Smooth muscle cell (in vitro differentiated cells): ENCODE measurements at regions not wholly inside any gene's neighbourhood (a gene's known extent, or its start where the extent isn't known, plus 50 kb on each side); places are given as distances from the start of the nearest gene placed in this dataset.

Source experiments
- DNase-seq: peaks from one replicate; lab custom pipeline; 2025; ENCODE audit not compliant: unreplicated experiment; lab: John Stamatoyannopoulos, UW
- H2AFZ ChIP-seq: fragments of 200-600 bp; sonication (generic); 2 replicates; pipeline ENCODE4 v1.6.0; 2016; ENCODE audit warnings: antibody characterized with exemption, low read depth, mild to moderate bottlenecking
- H3F3A ChIP-seq: fragments of 200-600 bp; sonication (generic); 2 replicates; pipeline ENCODE4 v1.6.0; 2017; ENCODE audit warnings: antibody characterized with exemption, low read depth
- H3K27ac ChIP-seq: fragments of 200-600 bp; sonication (generic); 2 replicates; pipeline ENCODE4 v1.5.1; 2016; ENCODE audit warnings: low read depth, mild to moderate bottlenecking
- H3K27me3 ChIP-seq: fragments of 200-600 bp; sonication (generic); 2 replicates; pipeline ENCODE4 v1.6.1; 2016; ENCODE audit warnings: low read depth, mild to moderate bottlenecking
- H3K36me3 ChIP-seq: fragments of 200-600 bp; sonication (generic); 2 replicates; pipeline ENCODE4 v1.5.1; 2016; ENCODE audit warnings: low read depth
- H3K4me1 ChIP-seq: fragments of 200-600 bp; sonication (generic); 2 replicates; pipeline ENCODE4 v1.5.1; 2016; ENCODE audit warnings: low read depth
- H3K4me2 ChIP-seq: fragments of 200-600 bp; sonication (generic); 2 replicates; pipeline ENCODE4 v1.6.0; 2016; ENCODE audit warnings: mild to moderate bottlenecking
- H3K4me3 ChIP-seq: fragments of 200-600 bp; sonication (generic); 2 replicates; pipeline ENCODE4 v1.5.1; 2016; ENCODE audit warnings: mild to moderate bottlenecking
- H3K79me2 ChIP-seq: fragments of 200-600 bp; sonication (generic); 2 replicates; pipeline ENCODE4 v1.6.0; 2016; ENCODE audit warnings: low read depth, mild to moderate bottlenecking
- H3K9ac ChIP-seq: fragments of 200-600 bp; sonication (generic); 2 replicates; pipeline ENCODE4 v1.6.0; 2016; ENCODE audit warnings: low read depth
- H3K9me3 ChIP-seq: fragments of 200-600 bp; sonication (generic); replicated peaks from 2 replicates; pipeline ENCODE4 v1.5.1; 2016; ENCODE audit warnings: low read depth
- H4K20me1 ChIP-seq: fragments of 200-600 bp; sonication (generic); 2 replicates; pipeline ENCODE4 v1.6.0; 2016; ENCODE audit warnings: low read depth
- CTCF ChIP-seq: fragments of 200-600 bp; sonication (generic); IDR thresholded peaks from 2 replicates; pipeline ENCODE4 v1.5.1; 2017; ENCODE audit warnings: borderline replicate concordance, mild to moderate bottlenecking, antibody characterized with exemption; ENCODE audit not compliant: insufficient read depth, poor library complexity, severe bottlenecking
- WGBS: methylation state at CpG from one replicate; pipeline ENCODE4 v1.1.7; 2016; ENCODE audit warnings: low lambda C conversion rate; 5-methylcytosine and 5-hydroxymethylcytosine counted together

DNA sequence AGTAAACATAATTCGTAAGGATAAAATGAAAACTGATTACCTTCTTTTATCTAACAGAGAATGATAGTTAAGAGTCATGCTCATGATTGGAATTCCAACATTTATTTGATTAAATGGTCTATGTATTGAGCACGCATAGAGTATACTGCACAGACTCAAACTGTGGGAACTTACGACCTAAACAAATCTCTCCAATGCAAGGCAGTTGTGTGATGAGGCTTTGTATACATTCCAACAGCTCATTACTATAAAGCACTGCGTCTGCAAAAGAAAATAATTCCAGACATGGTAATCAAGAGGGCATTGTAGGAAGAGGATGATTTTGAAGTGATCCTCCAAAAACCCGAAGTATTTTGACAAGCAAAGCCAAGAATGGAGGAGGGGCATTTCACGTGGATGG is 169.5 kb downstream of the NUFIP1 start:
- H3K36me3 ChIP-seq, result no peaks in the 10 kb centered on the region
- peak overlapping the region; percentile 33 for H3K4me2 ChIP-seq
- WGBS, result 39% methylated on average over 6 of the region's 6 CpGs
- H4K20me1 ChIP-seq, result no peaks in the 10 kb centered on the region
- no peak overlapping the region for H3K4me3 ChIP-seq
- H3K9me3 ChIP-seq, result no peaks in the 10 kb centered on the region
- no peaks in the 10 kb centered on the region for H3K27me3 ChIP-seq
- TF ChIP-seq CTCF, result no peak
- H2AFZ ChIP-seq, result no peak overlapping the region
- no peaks in the 10 kb centered on the region for H3K79me2 ChIP-seq
- peak overlapping the region; percentile 60 for H3K27ac ChIP-seq
- H3K9ac ChIP-seq, result no peak overlapping the region
- H3K4me1 ChIP-seq, result no peaks in the 10 kb centered on the region
- DNase-seq, result no peak
- H3F3A ChIP-seq, result no peaks in the 10 kb centered on the region

DNA sequence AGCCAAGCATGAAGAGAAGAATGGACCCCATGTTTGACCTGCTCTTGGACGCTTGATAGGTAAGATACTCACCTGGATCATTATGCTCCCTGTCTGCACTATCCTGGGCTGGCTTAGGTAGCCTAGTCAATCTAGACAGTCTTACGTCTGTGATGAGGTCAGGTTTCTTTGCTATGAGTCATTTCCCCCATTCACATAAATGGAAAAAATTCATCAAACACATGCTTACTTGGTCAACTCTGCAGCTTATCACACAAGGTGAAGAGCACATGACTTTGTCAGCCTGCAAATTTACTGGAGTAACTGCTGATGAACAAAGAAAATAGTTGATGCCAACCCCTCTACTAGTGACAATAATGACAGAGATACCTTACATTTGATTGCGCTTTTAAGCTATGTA is 170.0 kb downstream of the NUFIP1 start:
- Histone ChIP-seq H3K36me3 (no peaks in the 10 kb centered on the region), H3K4me3 (no peak overlapping the region), H3F3A (no peaks in the 10 kb centered on the region), H4K20me1 (no peaks in the 10 kb centered on the region), H3K4me2 (peak overlapping the region; percentile 33), H2AFZ (no peak overlapping the region), H3K4me1 (no peaks in the 10 kb centered on the region), H3K9me3 (no peaks in the 10 kb centered on the region), H3K27ac (peak overlapping the region; percentile 60), H3K27me3 (no peaks in the 10 kb centered on the region), H3K79me2 (no peaks in the 10 kb centered on the region), H3K9ac (no peak overlapping the region)
- DNase-seq, result no peak
- no peak for TF ChIP-seq CTCF
- 68% methylated on average over 3 of the region's 3 CpGs for WGBS

GRCh38 chr13:44818428-44818827 is 170.8 kb downstream of the NUFIP1 start:
- Histone ChIP-seq H3K4me2 (no peak overlapping the region), H3K27me3 (no peaks in the 10 kb centered on the region), H3K9me3 (no peaks in the 10 kb centered on the region), H2AFZ (peak overlapping the region; percentile 38), H3F3A (no peaks in the 10 kb centered on the region), H3K27ac (peak overlapping the region; percentile 75), H3K4me1 (no peaks in the 10 kb centered on the region), H3K9ac (peak overlapping the region; percentile 3), H3K36me3 (no peaks in the 10 kb centered on the region), H3K4me3 (no peak overlapping the region), H3K79me2 (no peaks in the 10 kb centered on the region), H4K20me1 (no peaks in the 10 kb centered on the region)
- 34% methylated on average over 6 of the region's 6 CpGs for WGBS
- peak; percentile 22 for TF ChIP-seq CTCF
- no peak for DNase-seq

DNA sequence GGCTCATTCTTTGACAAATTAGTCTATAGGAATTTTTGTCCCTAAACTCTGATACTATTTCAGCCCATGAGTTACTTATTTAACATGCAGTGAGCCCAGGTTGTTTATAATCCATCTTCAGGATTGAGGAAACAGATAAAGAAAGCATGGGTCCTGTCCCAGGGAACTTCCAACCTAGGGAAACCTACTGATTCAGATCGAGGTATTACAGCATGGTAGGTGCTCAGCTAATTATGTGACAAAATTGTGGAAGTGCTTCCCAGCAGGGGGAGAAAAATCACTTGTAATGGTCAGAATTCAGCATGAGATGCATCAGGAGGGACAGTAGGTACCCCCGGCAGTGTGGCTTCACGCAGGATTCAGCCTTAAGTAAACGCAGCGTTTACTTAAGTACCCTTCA is 171.3 kb downstream of the NUFIP1 start:
- no peaks in the 10 kb centered on the region for H3F3A ChIP-seq
- H3K36me3 ChIP-seq, result no peaks in the 10 kb centered on the region
- no peaks in the 10 kb centered on the region for H4K20me1 ChIP-seq
- peak overlapping the region; percentile 75 for H3K27ac ChIP-seq
- H3K79me2 ChIP-seq, result no peaks in the 10 kb centered on the region
- H2AFZ ChIP-seq, result peak overlapping the region; percentile 38
- 83% methylated on average over 5 of the region's 5 CpGs for WGBS
- H3K4me1 ChIP-seq, result no peaks in the 10 kb centered on the region
- DNase-seq, result no peak
- no peak overlapping the region for H3K4me3 ChIP-seq
- H3K27me3 ChIP-seq, result no peaks in the 10 kb centered on the region
- TF ChIP-seq CTCF, result no peak
- no peak overlapping the region for H3K4me2 ChIP-seq
- H3K9me3 ChIP-seq, result no peaks in the 10 kb centered on the region
- H3K9ac ChIP-seq, result peak overlapping the region; percentile 3
